Stimulated activated CD4-positive, alpha-beta T cell treated with anti-CD3 and anti-CD28 coated beads, Interleukin-2, amount 100 ng/mL, for 24 hours (primary cell): ENCODE measurements at regions not wholly inside any gene's neighbourhood (a gene's known extent, or its start where the extent isn't known, plus 50 kb on each side); places are given as distances from the start of the nearest gene placed in this dataset.

ENCODE experiments used
- DNase-seq, 2 donors: peaks; one replicate each; pipeline ENCODE4 v3.0.0-alpha.2; 2020

DNA sequence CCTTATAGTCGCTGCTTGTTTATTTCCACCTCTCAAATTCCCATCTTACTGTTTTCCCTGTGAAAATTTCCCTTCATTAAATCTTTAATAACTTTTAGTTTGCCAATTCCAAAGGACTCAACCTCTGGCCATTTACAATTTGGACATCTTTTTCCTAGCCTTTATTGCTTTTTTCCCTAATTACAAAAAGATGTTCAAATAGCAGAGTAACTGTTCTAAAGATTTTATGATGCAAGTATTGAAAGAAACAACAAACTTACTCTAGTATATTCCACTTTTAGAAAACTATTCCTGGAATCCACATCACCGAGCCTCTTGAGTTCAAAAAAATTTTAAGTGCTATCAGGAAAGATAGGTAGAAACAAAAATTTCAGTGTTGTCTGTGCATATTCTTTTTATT lies 174.1 kb upstream of the UBE2E2 start:
- DNase-seq: no peak

DNA sequence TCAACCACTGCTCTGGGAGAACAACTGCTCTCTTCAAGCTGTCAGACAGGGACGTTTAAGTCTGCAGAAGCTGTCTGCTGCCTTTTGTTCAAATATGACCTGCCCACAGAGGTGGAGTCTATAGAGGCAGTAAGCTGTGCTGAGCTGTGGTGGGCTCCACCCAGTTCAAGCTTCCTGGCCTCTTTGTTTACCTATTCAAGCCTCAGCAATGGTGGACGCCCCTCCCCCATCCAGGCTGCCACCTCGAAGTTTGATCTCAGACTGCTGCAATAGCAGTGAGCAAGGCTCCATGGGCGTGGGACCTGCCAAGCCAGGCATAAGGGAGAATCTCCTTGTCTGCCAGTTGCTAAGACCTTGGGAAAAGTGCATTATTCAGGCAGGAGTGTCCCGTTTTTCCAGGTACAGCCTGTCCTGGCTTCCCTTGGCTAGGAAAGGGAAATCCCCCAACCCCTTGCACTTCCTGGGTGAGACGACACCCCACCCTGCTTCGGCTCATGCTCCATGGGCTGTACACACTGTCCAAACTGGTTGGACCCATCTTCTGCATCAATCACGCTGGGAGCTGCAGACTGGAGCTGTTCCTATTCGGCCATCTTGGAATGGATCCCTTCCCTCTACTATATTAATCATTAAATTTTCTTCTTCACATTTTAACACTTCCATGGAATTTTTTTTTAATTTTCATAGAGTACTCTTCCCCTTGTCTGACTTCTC lies 167.0 kb upstream of the UBE2E2 start:
- DNase-seq: no peak

- DNase-seq: no peak
These were observed 166.4 kb upstream of the UBE2E2 start for GRCh38 chr3:23036728-23037127.

DNA sequence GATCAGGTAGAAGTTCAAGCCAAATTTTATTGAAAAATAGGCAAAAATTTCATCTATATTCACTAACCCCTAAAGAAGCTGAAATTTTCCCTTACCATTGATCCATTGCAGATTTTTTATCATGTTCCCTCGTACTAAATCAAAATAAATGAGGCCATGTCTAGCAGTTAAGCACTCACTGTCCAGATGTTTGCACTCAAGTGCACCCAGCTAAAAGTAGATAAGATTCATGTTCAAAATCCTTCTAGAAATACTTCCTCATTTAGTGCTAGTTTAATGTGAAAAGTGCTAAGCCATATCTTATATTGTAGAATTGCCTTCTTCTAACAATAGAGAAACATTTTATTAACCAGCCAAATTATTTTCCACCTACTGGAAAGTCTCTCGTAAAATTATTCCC lies 164.7 kb upstream of the UBE2E2 start:
- DNase-seq: no peak

DNA sequence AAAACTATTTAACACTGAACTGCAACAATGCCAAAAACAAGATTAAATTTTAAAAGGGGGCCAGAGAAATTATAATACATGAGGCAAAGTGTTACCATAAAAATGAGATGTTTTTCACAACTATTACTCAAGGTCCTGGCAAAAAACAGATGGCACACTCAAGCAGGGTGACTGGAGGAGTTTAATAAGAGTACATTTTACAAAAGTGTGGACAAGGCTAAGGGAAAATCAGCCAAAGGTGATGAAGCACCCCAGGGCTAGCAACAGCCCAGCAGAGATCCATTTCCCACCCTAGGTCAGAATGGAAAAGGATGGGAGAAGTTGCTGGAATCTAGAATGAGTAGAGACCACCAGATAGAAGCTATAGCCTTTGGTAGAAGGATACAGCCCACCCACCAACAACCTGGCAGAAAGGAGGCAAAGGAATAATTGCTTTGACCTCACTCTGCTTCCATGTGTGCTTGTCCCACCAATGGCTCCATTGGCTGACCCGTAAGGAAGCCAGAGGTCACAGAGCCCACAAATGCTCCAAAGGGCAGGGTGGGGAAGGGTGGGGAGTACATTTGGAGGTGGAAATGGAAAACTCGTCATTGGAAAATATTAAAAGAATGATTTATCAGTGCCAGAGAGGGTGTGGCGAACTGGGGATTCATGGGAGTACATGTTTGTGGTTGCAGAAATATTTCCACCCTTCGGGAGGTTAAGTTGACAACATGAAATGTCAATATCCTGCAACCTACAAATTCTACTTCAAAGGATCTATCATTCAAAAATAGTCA lies 161.0 kb upstream of the UBE2E2 start:
- DNase-seq: no peak

- DNase-seq: no peak
These were observed 158.7 kb upstream of the UBE2E2 start for GRCh38 chr3:23044463-23044862.

DNA sequence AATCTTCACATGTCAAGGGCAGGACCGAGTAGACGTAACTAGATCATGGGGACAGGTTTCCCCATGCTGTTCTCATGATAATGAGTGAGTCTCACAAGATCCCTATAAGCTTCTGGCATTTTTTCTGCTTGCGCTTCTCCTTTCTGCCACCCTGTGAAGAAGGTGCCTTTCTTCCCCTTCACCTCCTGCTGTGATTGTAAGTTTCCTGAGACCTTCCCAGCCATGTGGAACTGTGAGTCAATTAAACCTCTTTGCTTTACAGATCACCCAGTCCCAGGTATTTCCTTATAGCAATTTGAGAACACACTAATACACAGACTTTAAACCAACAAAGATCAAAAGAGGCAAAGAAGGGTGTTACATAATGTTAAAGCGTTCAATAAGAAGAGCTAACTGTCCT lies 156.6 kb upstream of the UBE2E2 start:
- DNase-seq: no peak

GRCh38 chr3:23051240-23052140 lies 151.6 kb upstream of the UBE2E2 start:
- DNase-seq: no peak

GRCh38 chr3:23052208-23052607 lies 150.9 kb upstream of the UBE2E2 start:
- no peak for DNase-seq

DNA sequence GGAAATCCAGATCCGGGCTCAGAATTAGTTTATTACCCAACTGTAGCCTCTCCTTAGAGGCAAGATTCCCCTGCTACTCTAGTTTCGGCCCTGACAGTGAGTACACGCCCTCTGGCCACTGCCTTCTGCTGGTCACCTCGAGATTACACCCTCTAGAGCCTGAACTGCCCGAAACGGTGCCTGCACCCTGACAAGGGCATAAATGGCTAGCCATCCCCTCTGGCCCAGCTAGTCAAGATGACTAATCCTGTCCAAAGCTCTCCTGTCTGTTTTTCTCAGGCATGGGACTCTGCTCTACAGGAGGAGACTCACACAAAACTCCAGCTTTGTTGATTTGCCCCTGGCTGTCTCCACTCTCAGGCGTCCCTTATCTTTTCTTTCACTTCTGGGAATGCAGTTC lies 150.5 kb upstream of the UBE2E2 start:
- DNase-seq: no peak

- no peak for DNase-seq
These were observed 147.3 kb upstream of the UBE2E2 start for GRCh38 chr3:23055733-23056376.

- DNase-seq: no peak
These were observed 140.5 kb upstream of the UBE2E2 start for GRCh38 chr3:23062582-23062981.

DNA sequence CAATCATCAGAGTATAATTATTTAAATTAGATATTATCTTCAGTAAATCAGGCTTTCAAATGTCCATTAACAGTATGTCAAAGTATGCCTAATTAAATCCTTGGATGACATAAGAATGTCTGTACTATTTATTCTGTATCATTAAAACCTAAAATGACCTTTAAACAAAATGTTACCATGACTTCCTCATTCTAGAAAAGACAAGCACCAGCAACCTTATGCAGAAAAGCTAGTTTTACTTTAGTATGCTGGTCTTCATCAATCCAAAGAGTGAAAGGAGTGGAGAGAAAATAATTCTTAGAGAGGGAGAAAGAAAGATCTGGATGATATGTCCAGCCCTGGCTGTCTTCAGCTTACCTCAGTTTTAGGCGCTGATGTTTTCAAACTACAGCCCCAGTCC lies 140.1 kb upstream of the UBE2E2 start:
- no peak for DNase-seq

DNA sequence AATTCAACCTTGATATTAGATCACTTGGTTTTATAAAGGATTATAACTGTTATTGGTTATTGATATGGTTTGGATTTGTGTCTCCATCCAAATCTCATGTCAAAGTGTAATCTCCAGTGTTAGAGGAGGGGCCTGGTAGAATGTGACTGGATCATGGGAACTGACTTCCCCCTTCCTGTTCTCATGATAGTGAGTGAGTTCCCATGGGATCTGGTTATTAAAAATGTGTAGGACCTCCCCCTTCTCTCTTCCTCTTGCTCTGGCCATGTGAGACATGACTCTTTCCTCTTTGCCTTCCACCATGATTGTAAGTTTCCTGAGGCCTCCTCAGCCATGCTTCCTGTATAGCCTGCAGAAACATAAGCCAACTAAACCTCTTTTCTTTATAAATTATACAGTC lies 136.0 kb upstream of the UBE2E2 start:
- DNase-seq: no peak

GRCh38 chr3:23068016-23068728 lies 135.0 kb upstream of the UBE2E2 start:
- no peak for DNase-seq

DNA sequence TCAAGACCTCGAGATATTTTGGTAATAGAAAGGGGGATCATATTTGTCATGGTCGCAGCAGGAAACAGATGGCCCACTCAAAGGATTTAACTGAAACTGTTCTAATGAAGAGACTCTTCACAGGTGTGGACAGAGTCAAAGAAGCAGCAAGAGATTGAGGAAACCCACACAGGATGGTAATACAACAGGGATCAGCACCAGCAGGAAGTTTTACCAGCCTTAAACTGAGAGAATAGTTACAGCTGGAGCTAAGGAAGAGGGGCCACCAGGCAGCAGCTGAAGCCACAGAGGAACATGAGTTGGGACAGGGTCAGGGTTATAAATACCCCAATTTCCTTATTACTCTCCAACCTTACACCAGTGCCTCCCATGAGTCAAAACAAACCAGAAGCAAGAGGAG lies 131.8 kb upstream of the UBE2E2 start:
- no peak for DNase-seq

- DNase-seq: no peak
These were observed 131.4 kb upstream of the UBE2E2 start for GRCh38 chr3:23071758-23072157.

GRCh38 chr3:23072693-23073092 lies 130.4 kb upstream of the UBE2E2 start:
- no peak for DNase-seq

DNA sequence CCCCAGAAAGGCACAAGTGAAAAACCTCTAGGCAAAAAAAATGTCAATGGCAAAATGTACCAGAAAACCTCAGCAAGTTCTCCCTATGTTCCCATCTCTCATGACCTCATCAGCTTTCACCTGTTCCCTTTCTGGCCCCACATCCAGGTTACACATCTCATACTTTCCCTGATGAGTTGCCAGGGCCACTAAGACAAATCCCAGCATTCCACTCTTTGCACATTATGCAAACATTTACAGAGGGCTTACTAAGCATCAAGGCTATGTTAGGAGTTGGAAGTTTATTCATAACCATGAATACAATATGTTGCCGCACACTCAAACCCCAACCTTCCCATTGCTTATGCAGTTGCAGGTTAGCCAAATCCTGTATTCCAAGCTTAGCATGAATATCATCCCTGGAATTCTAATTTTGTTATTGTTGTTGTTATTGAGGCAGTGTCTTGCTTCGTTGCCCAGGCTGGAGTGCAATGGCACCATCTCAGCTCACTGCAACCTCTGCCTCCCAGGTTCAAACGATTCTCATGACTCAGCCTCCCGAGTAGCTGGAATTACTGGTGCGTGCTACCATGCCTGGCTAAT lies 129.3 kb upstream of the UBE2E2 start:
- DNase-seq: no peak

DNA sequence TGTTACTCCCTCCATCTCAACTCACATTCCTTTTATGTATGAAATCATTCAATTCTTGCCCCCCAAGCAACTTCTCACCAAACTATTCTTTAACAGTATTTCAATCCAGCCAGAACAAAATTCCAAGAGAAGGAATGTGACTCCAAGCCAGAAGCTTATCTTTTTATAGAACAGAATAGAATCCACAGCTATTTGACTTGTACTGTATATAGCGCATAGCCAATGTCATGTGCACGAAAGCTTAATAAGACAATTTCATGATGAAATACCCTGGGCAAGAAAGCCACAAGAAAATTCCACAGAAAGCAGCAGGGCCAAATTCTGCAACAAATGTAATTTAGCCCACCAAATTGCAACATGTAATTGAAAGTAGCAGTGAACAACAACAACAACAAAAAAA lies 127.6 kb upstream of the UBE2E2 start:
- no peak for DNase-seq

GRCh38 chr3:23076437-23076836 lies 126.7 kb upstream of the UBE2E2 start:
- DNase-seq: no peak

GRCh38 chr3:23077126-23077525 lies 126.0 kb upstream of the UBE2E2 start:
- no peak for DNase-seq
